Stimulated activated CD4-positive, alpha-beta T cell treated with anti-CD3 and anti-CD28 coated beads, Interleukin-15, amount 100 ng/mL, for 24 hours (primary cell): ENCODE measurements at regions not wholly inside any gene's neighbourhood (a gene's known extent, or its start where the extent isn't known, plus 50 kb on each side); places are given as distances from the start of the nearest gene placed in this dataset.
"Not testable (repeated sequence)": the region's sequence is repeated elsewhere in the genome, so short reads cannot be mapped to it uniquely, and the experiment has no call there.

Experiments used
- DNase-seq: peaks from one replicate; pipeline ENCODE4 v3.0.0-alpha.2; 2020

GRCh38 chr5:23994581-23995370 is 487.4 kb downstream of the PRDM9 start:
- no peak for DNase-seq

GRCh38 chr5:23996525-23996924 is 489.1 kb downstream of the PRDM9 start:
- DNase-seq, result no peak

GRCh38 chr5:24005384-24005783 is 498.0 kb downstream of the PRDM9 start:
- no peak for DNase-seq

- DNase-seq, result not testable (repeated sequence)
Measured at GRCh38 chr5:24017710-24018109, 510.3 kb downstream of the PRDM9 start.

GRCh38 chr5:24026288-24026687 is 518.9 kb downstream of the PRDM9 start:
- no peak for DNase-seq

- DNase-seq, result no peak
Measured at GRCh38 chr5:24042688-24043087, 535.3 kb downstream of the PRDM9 start.

- no peak for DNase-seq
Measured at GRCh38 chr5:24045046-24045445, 537.6 kb downstream of the PRDM9 start.

- no peak for DNase-seq
Measured at GRCh38 chr5:24053737-24054136, 546.3 kb downstream of the PRDM9 start.

GRCh38 chr5:24059006-24059405 is 551.6 kb downstream of the PRDM9 start:
- no peak for DNase-seq

GRCh38 chr5:24059716-24060115 is 552.3 kb downstream of the PRDM9 start:
- DNase-seq, result no peak

- no peak for DNase-seq
Measured at GRCh38 chr5:24065779-24066178, 558.4 kb downstream of the PRDM9 start.

- no peak for DNase-seq
Measured at GRCh38 chr5:24067208-24067607, 559.8 kb downstream of the PRDM9 start.

GRCh38 chr5:24068524-24068923 is 561.1 kb downstream of the PRDM9 start:
- DNase-seq, result no peak

GRCh38 chr5:24073107-24073506 is 565.7 kb downstream of the PRDM9 start:
- no peak for DNase-seq

GRCh38 chr5:24080046-24080445 is 564.7 kb downstream of the CDH10 start:
- no peak for DNase-seq

- no peak for DNase-seq
Measured at GRCh38 chr5:24094081-24094679, 550.6 kb downstream of the CDH10 start.

- DNase-seq, result no peak
Measured at GRCh38 chr5:24102010-24102409, 542.8 kb downstream of the CDH10 start.

- no peak for DNase-seq
Measured at GRCh38 chr5:24103451-24104023, 541.2 kb downstream of the CDH10 start.

- no peak for DNase-seq
Measured at GRCh38 chr5:24110004-24110615, 534.7 kb downstream of the CDH10 start.

- DNase-seq, result no peak
Measured at GRCh38 chr5:24112420-24112819, 532.4 kb downstream of the CDH10 start.

- DNase-seq, result no peak
Measured at GRCh38 chr5:24118351-24118750, 526.4 kb downstream of the CDH10 start.

- DNase-seq, result no peak
Measured at GRCh38 chr5:24135536-24135935, 509.2 kb downstream of the CDH10 start.

- no peak for DNase-seq
Measured at GRCh38 chr5:24141046-24141445, 503.7 kb downstream of the CDH10 start.

- DNase-seq, result no peak
Measured at GRCh38 chr5:24142341-24142740, 502.4 kb downstream of the CDH10 start.
